Thoracic aorta (tissue), 2 donors: ENCODE measurements at regions not wholly inside any gene's neighbourhood (a gene's known extent, or its start where the extent isn't known, plus 50 kb on each side); places are given as distances from the start of the nearest gene placed in this dataset.

Experiments
- ATAC-seq: fragments of 150-250 bp; one replicate; pipeline ENCODE4 v1.8.0; 2017; ENCODE audit warnings: low read depth; ENCODE audit not compliant: insufficient number of reproducible peaks, low FRiP score
- DNase-seq: peaks from one replicate; pipeline ENCODE4 v3.0.0-alpha.2; 2020; ENCODE audit warnings: low spot score
- H3K27ac ChIP-seq, 2 donors: fragments of 200-600 bp; sonication (generic); 1 replicate in 1 of 2; 2 replicates in 1 of 2; pipeline ENCODE4 v1.5.1; 2016; ENCODE audit warnings: mild to moderate bottlenecking in 2 of 2, moderate library complexity in 2 of 2
- H3K27me3 ChIP-seq: fragments of 200-600 bp; sonication (generic); replicated peaks from 2 replicates; pipeline ENCODE4 v1.6.0; 2016; ENCODE audit warnings: mild to moderate bottlenecking; ENCODE audit not compliant: insufficient read depth
- H3K36me3 ChIP-seq: fragments of 200-600 bp; sonication (generic); one replicate; pipeline ENCODE4 v1.5.1; 2016
- H3K4me1 ChIP-seq, 2 donors: fragments of 200-600 bp; sonication (generic); 1 replicate in 1 of 2; 2 replicates in 1 of 2; pipeline versions ENCODE4 v1.5.1 to v1.6.0; 2016; ENCODE audit warnings: low read depth in 2 of 2, mild to moderate bottlenecking in 1 of 2; ENCODE audit not compliant: control insufficient read depth in 1 of 2
- H3K4me3 ChIP-seq: fragments of 200-600 bp; sonication (generic); 2 replicates; pipeline ENCODE4 v1.5.1; 2016; ENCODE audit warnings: mild to moderate bottlenecking
- H3K9me3 ChIP-seq: fragments of 200-600 bp; sonication (generic); 2 replicates; pipeline ENCODE4 v1.5.1; 2016
- TF ChIP-seq, protein P1 (sequence below): fragments of 200-600 bp; sonication (generic); IDR thresholded peaks from one replicate; pipeline ENCODE4 v1.5.1; 2019; ENCODE audit warnings: antibody characterized with exemption

DNA sequence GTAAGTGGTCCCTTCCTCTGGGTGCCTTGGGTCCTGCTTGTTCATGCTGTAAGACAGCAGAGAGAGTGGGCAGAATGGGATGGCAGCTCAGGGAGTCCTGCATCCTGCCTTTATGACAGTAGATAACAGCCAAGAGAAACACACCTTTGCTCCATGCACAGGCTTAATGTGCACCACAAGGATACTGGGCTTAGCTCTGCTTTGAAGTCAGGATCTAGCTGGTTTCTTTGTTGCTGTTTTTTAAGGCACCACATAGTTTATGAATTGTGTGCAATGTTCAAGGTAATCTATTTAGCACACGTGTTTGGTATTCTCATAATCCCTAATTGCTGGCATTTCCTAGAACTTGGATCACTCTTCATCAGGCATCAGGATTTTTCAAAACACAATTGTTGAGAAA is 239.5 kb upstream of the DCN start:
- Histone ChIP-seq H3K36me3 (no peaks in the 10 kb centered on the region), H3K27ac (no peak overlapping the region), H3K4me1 (no peaks in the 10 kb centered on the region), H3K4me3 (no peak overlapping the region), H3K9me3 (no peaks in the 10 kb centered on the region), H3K27me3 (no peaks in the 10 kb centered on the region)
- no peak for DNase-seq
- no peak for ATAC-seq
- TF ChIP-seq, protein P1, sequence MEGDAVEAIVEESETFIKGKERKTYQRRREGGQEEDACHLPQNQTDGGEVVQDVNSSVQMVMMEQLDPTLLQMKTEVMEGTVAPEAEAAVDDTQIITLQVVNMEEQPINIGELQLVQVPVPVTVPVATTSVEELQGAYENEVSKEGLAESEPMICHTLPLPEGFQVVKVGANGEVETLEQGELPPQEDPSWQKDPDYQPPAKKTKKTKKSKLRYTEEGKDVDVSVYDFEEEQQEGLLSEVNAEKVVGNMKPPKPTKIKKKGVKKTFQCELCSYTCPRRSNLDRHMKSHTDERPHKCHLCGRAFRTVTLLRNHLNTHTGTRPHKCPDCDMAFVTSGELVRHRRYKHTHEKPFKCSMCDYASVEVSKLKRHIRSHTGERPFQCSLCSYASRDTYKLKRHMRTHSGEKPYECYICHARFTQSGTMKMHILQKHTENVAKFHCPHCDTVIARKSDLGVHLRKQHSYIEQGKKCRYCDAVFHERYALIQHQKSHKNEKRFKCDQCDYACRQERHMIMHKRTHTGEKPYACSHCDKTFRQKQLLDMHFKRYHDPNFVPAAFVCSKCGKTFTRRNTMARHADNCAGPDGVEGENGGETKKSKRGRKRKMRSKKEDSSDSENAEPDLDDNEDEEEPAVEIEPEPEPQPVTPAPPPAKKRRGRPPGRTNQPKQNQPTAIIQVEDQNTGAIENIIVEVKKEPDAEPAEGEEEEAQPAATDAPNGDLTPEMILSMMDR = no peak

DNA sequence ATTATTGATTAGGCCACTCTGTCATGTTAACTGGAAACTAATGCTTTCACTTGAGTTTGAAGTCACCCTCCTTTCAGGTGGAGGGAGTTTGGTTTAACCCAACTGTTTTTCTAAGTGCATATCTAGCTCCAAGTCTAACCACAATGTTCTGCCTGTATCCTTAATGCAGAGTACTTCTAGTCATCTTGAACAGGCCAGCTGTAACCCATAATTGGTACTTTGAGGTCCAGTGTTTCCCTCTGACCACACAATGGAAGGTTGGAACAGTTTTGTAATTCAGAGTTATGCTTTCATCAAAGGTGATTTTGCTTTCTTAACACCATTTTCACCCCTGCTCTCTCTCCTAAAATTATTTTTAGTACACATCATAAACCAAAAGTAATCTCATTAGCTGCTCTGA is 237.2 kb upstream of the DCN start:
- DNase-seq = no peak
- Histone ChIP-seq H3K4me3 (no peak overlapping the region), H3K36me3 (no peaks in the 10 kb centered on the region), H3K27me3 (no peaks in the 10 kb centered on the region), H3K4me1 (no peaks in the 10 kb centered on the region), H3K27ac (no peak overlapping the region), H3K9me3 (no peaks in the 10 kb centered on the region)
- TF ChIP-seq, protein P1 = no peak
- ATAC-seq = no peak

DNA sequence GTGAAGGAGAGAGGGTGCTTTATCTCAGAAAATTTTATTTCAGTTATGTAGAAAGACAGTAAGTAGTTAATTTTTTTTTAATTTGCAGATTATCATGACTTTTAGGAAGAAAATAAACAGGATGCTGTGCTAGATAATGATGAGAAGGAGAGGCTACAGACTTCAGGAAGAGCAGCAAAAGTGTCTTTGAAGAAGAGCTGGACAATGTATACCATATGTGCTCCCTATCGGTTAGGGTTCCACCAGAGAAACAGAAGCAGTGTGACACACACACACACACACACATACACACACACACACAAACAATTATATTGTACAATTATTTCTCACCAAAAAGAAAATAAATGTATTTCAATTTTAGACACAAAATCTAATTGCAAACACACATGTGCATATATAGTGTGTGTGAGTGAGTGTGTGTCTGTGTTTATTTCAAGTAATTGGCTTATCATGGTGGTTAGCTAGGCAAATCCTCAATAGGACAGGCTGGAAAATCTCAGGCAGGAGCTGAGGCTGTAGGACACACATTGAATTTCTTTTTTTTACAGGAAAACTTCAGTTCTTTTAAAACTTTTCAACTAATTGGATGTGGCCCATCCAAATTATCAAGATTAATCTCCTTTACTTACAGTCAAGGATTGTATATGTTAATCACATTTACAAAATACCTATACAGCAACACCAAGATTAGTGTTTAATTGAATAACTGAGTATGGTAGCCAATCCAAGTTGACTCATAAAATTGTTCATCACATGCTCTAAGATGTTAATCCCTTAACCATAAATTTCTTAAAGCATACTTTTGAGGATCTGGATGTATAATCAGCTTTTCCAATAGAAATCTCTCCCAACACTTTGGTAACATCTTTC is 235.8 kb upstream of the DCN start:
- Histone ChIP-seq H3K4me3 (no peak overlapping the region), H3K4me1 (no peaks in the 10 kb centered on the region), H3K27me3 (no peaks in the 10 kb centered on the region), H3K9me3 (no peaks in the 10 kb centered on the region), H3K27ac (no peak overlapping the region), H3K36me3 (no peaks in the 10 kb centered on the region)
- DNase-seq (no peak), ATAC-seq (no peak)
- TF ChIP-seq, protein P1 = no peak

DNA sequence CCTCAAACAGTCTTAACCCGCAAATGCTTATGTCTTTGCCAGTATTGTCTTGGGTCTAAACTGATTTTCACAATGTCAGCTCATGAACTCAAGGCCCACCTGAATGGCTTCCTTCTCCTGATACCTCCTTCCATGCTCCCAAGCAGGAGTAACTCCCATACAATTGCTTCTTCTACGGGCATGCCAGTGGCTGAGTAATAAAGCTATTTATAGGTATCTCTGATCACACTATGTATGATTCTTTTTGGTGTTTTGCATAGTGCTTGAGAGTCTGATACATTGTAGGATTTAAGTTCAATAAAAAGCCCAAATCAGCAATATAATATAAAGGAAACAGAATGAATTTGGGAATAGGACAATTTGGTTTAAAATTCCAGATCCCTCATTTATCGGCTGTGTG is 235.0 kb upstream of the DCN start:
- no peaks in the 10 kb centered on the region for H3K4me1 ChIP-seq
- DNase-seq (no peak), ATAC-seq (no peak)
- H3K4me3 ChIP-seq = no peak overlapping the region
- no peaks in the 10 kb centered on the region for H3K36me3 ChIP-seq
- no peaks in the 10 kb centered on the region for H3K9me3 ChIP-seq
- no peak overlapping the region for H3K27ac ChIP-seq
- TF ChIP-seq, protein P1 = no peak
- no peaks in the 10 kb centered on the region for H3K27me3 ChIP-seq

DNA sequence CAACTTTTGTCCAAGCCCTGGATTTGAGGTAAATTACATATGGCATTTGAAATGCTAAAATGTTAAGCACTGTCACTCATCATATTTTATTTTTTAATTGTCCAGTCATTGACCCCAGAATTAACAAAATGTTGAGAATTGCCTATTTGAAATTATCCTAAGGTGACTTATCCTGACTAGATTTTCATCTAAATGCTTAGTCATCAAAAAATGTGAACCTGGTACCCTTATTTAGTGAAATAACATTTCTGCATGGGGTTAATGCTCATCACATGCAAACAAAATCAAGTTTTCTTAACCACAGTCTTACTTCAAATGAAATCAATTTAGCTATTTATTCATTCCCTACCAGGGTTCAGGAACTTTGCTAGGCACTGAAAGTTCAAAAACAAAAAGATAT is 232.0 kb upstream of the DCN start:
- Histone ChIP-seq H3K27me3 (no peaks in the 10 kb centered on the region), H3K27ac (no peak overlapping the region), H3K4me3 (no peak overlapping the region), H3K9me3 (no peaks in the 10 kb centered on the region), H3K4me1 (no peaks in the 10 kb centered on the region), H3K36me3 (no peaks in the 10 kb centered on the region)
- DNase-seq (no peak), ATAC-seq (no peak)
- TF ChIP-seq, protein P1 = no peak
